ENCODE measurements at regions not wholly inside any gene's neighbourhood (a gene's known extent, or its start where the extent isn't known, plus 50 kb on each side); places are given as distances from the start of the nearest gene placed in this dataset.

DNA sequence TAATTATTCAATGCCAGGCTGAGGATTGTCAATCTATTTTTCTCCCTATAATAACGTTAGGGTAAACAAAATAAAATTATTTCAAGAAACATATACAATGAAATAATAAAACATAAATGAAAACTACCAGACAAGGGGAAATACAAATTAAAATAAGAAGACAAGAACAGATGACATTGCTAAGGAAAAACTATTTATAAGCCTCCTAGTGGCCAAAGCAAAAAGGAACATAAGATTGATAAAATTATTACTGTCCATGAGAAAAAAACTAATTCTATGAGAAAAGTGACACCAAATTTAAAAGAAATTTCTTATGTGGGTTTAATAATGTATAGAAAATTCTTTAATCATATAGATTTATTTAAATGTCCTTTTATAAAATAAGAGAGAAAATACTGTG lies 294.7 kb downstream of the TTC6 start:
- TF ChIP-seq BHLHE40 (IDR thresholded peaks at IDR 0.05; ENCODE audit: borderline replicate concordance) (no peak), FOXM1 (IDR thresholded peaks at IDR 0.05; ENCODE audit: borderline replicate concordance) (no peak), SP1 (IDR thresholded peaks at IDR 0.05) (no peak), FOXK2 (IDR thresholded peaks at IDR 0.05) (no peak), ELF4 (IDR thresholded peaks at IDR 0.05) (no peak), TARDBP (IDR thresholded peaks at IDR 0.05) (no peak), LEF1 (IDR thresholded peaks at IDR 0.05; ENCODE audit: borderline replicate concordance) (no peak), FOXA1 (IDR thresholded peaks at IDR 0.05) (no peak), SUZ12 (IDR thresholded peaks at IDR 0.05) (no peak)

Data from HEK293T (cell line).